Erythroblast (primary cell): ENCODE measurements at regions not wholly inside any gene's neighbourhood (a gene's known extent, or its start where the extent isn't known, plus 50 kb on each side); places are given as distances from the start of the nearest gene placed in this dataset.

ENCODE experiments used
- GATA1 ChIP-seq: IDR thresholded peaks from 2 replicates; pipeline ENCODE4 v1.6.1; 2011; ENCODE audit warnings: low read depth, mild to moderate bottlenecking, control low read depth, low read length, moderate library complexity
- POLR2A ChIP-seq: IDR thresholded peaks from 2 replicates; pipeline ENCODE4 v1.6.1; 2011; ENCODE audit warnings: mild to moderate bottlenecking, low read length

DNA sequence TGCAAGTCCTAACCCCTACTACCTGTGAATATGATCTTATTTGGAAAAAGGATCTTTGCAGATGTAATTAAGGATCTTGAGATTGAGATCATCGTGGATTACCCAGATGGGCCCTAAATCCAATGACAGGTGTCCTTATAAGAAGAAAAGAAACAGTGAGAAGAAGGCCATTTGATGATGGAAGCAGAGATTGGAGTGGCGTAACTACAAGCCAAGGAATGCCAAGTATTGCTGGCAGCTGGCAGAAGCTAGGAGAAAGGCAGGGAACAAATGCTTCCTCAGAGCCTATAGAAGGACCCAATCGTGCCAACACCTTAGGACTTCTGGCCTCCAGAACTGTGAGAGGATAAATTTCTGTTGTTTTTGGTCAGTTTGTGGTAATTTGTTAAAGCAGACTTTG lies 70.1 kb upstream of the PALM2AKAP2 start:
- no peak for TF ChIP-seq POLR2A
- TF ChIP-seq GATA1, result no peak
